ENCODE measurements at regions not wholly inside any gene's neighbourhood (a gene's known extent, or its start where the extent isn't known, plus 50 kb on each side); places are given as distances from the start of the nearest gene placed in this dataset.
A peak's percentile ranks its signal among the peaks of the same experiment; 100 is the strongest.
"Not testable (repeated sequence)": the region's sequence is repeated elsewhere in the genome, so short reads cannot be mapped to it uniquely, and the experiment has no call there.

- not testable (repeated sequence) for H3K9me3 Mint-ChIP-seq; H3K4me3 Mint-ChIP-seq; H3K27ac Mint-ChIP-seq; H3K36me3 Mint-ChIP-seq (ENCODE audit: low read depth); H3K4me1 Mint-ChIP-seq; ATAC-seq (replicated peaks)
- peaks cover 33% of the 10 kb centered on the region for H3K27me3 Mint-ChIP-seq
Measured at GRCh38 chr20:48490341-48490740, 337.5 kb downstream of the PREX1 start.

- H3K36me3 Mint-ChIP-seq (ENCODE audit: low read depth), result no peaks in the 10 kb centered on the region
- H3K27me3 Mint-ChIP-seq, result peaks cover 39% of the 10 kb centered on the region
- no peaks in the 10 kb centered on the region for H3K9me3 Mint-ChIP-seq
- ATAC-seq (replicated peaks), result no peak
- no peak overlapping the region for H3K27ac Mint-ChIP-seq
- no peaks in the 10 kb centered on the region for H3K4me1 Mint-ChIP-seq
- no peak overlapping the region for H3K4me3 Mint-ChIP-seq
Measured at GRCh38 chr20:48489656-48490055, 338.1 kb downstream of the PREX1 start.

GRCh38 chr20:48489046-48489463, 338.7 kb downstream of the PREX1 start:
- Mint-ChIP-seq H3K4me1 (no peaks in the 10 kb centered on the region), H3K36me3 (ENCODE audit: low read depth) (no peaks in the 10 kb centered on the region), H3K27me3 (peaks cover 39% of the 10 kb centered on the region), H3K9me3 (no peaks in the 10 kb centered on the region), H3K4me3 (no peak overlapping the region), H3K27ac (no peak overlapping the region)
- ATAC-seq (replicated peaks), result no peak

- H3K4me1 Mint-ChIP-seq; H3K4me3 Mint-ChIP-seq; H3K36me3 Mint-ChIP-seq (ENCODE audit: low read depth); H3K9me3 Mint-ChIP-seq; H3K27ac Mint-ChIP-seq: not testable (repeated sequence)
- ATAC-seq (replicated peaks), result peak; percentile 46
- H3K27me3 Mint-ChIP-seq, result peaks cover 39% of the 10 kb centered on the region
Measured at GRCh38 chr20:48488334-48489034, 339.3 kb downstream of the PREX1 start.

GRCh38 chr20:48486065-48486464, 341.7 kb downstream of the PREX1 start:
- H3K4me1 Mint-ChIP-seq, result no peaks in the 10 kb centered on the region
- peaks cover 41% of the 10 kb centered on the region for H3K27me3 Mint-ChIP-seq
- H3K4me3 Mint-ChIP-seq, result no peak overlapping the region
- no peak overlapping the region for H3K27ac Mint-ChIP-seq
- no peaks in the 10 kb centered on the region for H3K36me3 Mint-ChIP-seq (ENCODE audit: low read depth)
- ATAC-seq (replicated peaks), result no peak
- no peaks in the 10 kb centered on the region for H3K9me3 Mint-ChIP-seq

- not testable (repeated sequence) for H3K4me1 Mint-ChIP-seq; ATAC-seq (replicated peaks); H3K4me3 Mint-ChIP-seq; H3K9me3 Mint-ChIP-seq; H3K36me3 Mint-ChIP-seq (ENCODE audit: low read depth); H3K27ac Mint-ChIP-seq
- H3K27me3 Mint-ChIP-seq, result peaks cover 45% of the 10 kb centered on the region
Measured at GRCh38 chr20:48485153-48485552, 342.6 kb downstream of the PREX1 start.

- Mint-ChIP-seq H3K36me3 (ENCODE audit: low read depth) (no peaks in the 10 kb centered on the region), H3K4me1 (no peaks in the 10 kb centered on the region), H3K27ac (no peak overlapping the region), H3K27me3 (peaks cover 45% of the 10 kb centered on the region), H3K9me3 (no peaks in the 10 kb centered on the region), H3K4me3 (no peak overlapping the region)
- ATAC-seq (replicated peaks), result no peak
Measured at GRCh38 chr20:48483334-48484066, 344.3 kb downstream of the PREX1 start.

- H3K4me1 Mint-ChIP-seq, result no peaks in the 10 kb centered on the region
- no peaks in the 10 kb centered on the region for H3K36me3 Mint-ChIP-seq (ENCODE audit: low read depth)
- peaks cover 44% of the 10 kb centered on the region for H3K27me3 Mint-ChIP-seq
- no peaks in the 10 kb centered on the region for H3K9me3 Mint-ChIP-seq
- ATAC-seq (replicated peaks), result peak; percentile 60
- H3K27ac Mint-ChIP-seq, result no peak overlapping the region
- no peak overlapping the region for H3K4me3 Mint-ChIP-seq
Measured at GRCh38 chr20:48482790-48483189, 345.0 kb downstream of the PREX1 start.

- Mint-ChIP-seq H3K4me1 (no peaks in the 10 kb centered on the region), H3K27ac (no peak overlapping the region), H3K9me3 (no peaks in the 10 kb centered on the region), H3K36me3 (ENCODE audit: low read depth) (no peaks in the 10 kb centered on the region), H3K27me3 (peaks cover 46% of the 10 kb centered on the region), H3K4me3 (no peak overlapping the region)
- no peak for ATAC-seq (replicated peaks)
Measured at GRCh38 chr20:48480216-48480772, 347.5 kb downstream of the PREX1 start.

GRCh38 chr20:48478806-48479585, 348.8 kb downstream of the PREX1 start:
- H3K4me1 Mint-ChIP-seq, result no peaks in the 10 kb centered on the region
- ATAC-seq (replicated peaks), result no peak
- no peak overlapping the region for H3K27ac Mint-ChIP-seq
- H3K9me3 Mint-ChIP-seq, result no peaks in the 10 kb centered on the region
- no peak overlapping the region for H3K4me3 Mint-ChIP-seq
- H3K36me3 Mint-ChIP-seq (ENCODE audit: low read depth), result no peaks in the 10 kb centered on the region
- H3K27me3 Mint-ChIP-seq, result peaks cover 40% of the 10 kb centered on the region

- no peaks in the 10 kb centered on the region for H3K36me3 Mint-ChIP-seq (ENCODE audit: low read depth)
- peaks cover 40% of the 10 kb centered on the region for H3K27me3 Mint-ChIP-seq
- ATAC-seq (replicated peaks), result no peak
- H3K4me3 Mint-ChIP-seq, result no peak overlapping the region
- H3K4me1 Mint-ChIP-seq, result no peaks in the 10 kb centered on the region
- H3K27ac Mint-ChIP-seq, result no peak overlapping the region
- H3K9me3 Mint-ChIP-seq, result no peaks in the 10 kb centered on the region
Measured at GRCh38 chr20:48478370-48478769, 349.4 kb downstream of the PREX1 start.

GRCh38 chr20:48476854-48477253, 350.9 kb downstream of the PREX1 start:
- Mint-ChIP-seq H3K36me3 (ENCODE audit: low read depth) (no peaks in the 10 kb centered on the region), H3K4me1 (no peaks in the 10 kb centered on the region), H3K27ac (no peak overlapping the region), H3K9me3 (no peaks in the 10 kb centered on the region), H3K4me3 (no peak overlapping the region), H3K27me3 (peaks cover 36% of the 10 kb centered on the region)
- no peak for ATAC-seq (replicated peaks)

GRCh38 chr20:48474022-48474421, 353.8 kb downstream of the PREX1 start:
- Mint-ChIP-seq H3K4me3 (no peak overlapping the region), H3K27me3 (peaks cover 20% of the 10 kb centered on the region), H3K27ac (no peak overlapping the region), H3K9me3 (no peaks in the 10 kb centered on the region), H3K36me3 (ENCODE audit: low read depth) (no peaks in the 10 kb centered on the region), H3K4me1 (no peaks in the 10 kb centered on the region)
- no peak for ATAC-seq (replicated peaks)

GRCh38 chr20:48471759-48472408, 355.9 kb downstream of the PREX1 start:
- Mint-ChIP-seq H3K4me1 (no peaks in the 10 kb centered on the region), H3K4me3 (no peak overlapping the region), H3K27me3 (peaks cover 13% of the 10 kb centered on the region), H3K36me3 (ENCODE audit: low read depth) (no peaks in the 10 kb centered on the region), H3K27ac (no peak overlapping the region), H3K9me3 (no peaks in the 10 kb centered on the region)
- no peak for ATAC-seq (replicated peaks)

Data from activated T-helper 17 cell treated with anti-CD3 and anti-CD28 coated beads, Interleukin-2, amount 50 U/mL, for 72 hours (primary cell).